HL-60 (cell line): ENCODE measurements at regions not wholly inside any gene's neighbourhood (a gene's known extent, or its start where the extent isn't known, plus 50 kb on each side); places are given as distances from the start of the nearest gene placed in this dataset.

Experiments
- DNase-seq, 2 experiments: peaks; one replicate each; pipeline ENCODE4 v3.0.0-alpha.2; 2010 to 2020; ENCODE audit warnings: low read depth in 1 of 2, low spot score in 1 of 2
- H3K27ac ChIP-seq: fragments of 250-450 bp; sonication (Bioruptor Pico); replicated peaks from 2 replicates; pipeline ENCODE4 v1.5.1; 2020; ENCODE audit warnings: mild to moderate bottlenecking, moderate library complexity
- H3K27me3 ChIP-seq: fragments of 250-450 bp; sonication (Bioruptor Pico); 2 replicates; pipeline ENCODE4 v1.5.1; 2021; ENCODE audit warnings: mild to moderate bottlenecking, moderate library complexity; ENCODE audit not compliant: insufficient read depth, poor library complexity, severe bottlenecking
- H3K4me3 ChIP-seq: replicated peaks from 2 replicates; pipeline ENCODE4 v1.5.1; 2011; ENCODE audit warnings: mild to moderate bottlenecking, control low read depth, low read length; ENCODE audit not compliant: insufficient read depth
- CTCF ChIP-seq: IDR thresholded peaks from one replicate; pipeline ENCODE4 v1.5.1; 2011; ENCODE audit warnings: low read length, control low read depth, inconsistent platforms; ENCODE audit not compliant: insufficient read depth
- GABPA ChIP-seq: IDR thresholded peaks from 2 replicates; pipeline ENCODE4 v1.6.1; 2012; ENCODE audit warnings: low read depth
- POLR2AphosphoS5 ChIP-seq: IDR thresholded peaks from 2 replicates; pipeline ENCODE4 v1.6.1; 2012; ENCODE audit warnings: low read depth
- REST ChIP-seq: IDR thresholded peaks from 2 replicates; pipeline ENCODE4 v1.6.1; 2012; ENCODE audit warnings: low read depth; ENCODE audit not compliant: insufficient replicate concordance
- SPI1 ChIP-seq: IDR thresholded peaks from 2 replicates; pipeline ENCODE4 v1.6.1; 2012; ENCODE audit warnings: low read depth, mild to moderate bottlenecking, borderline replicate concordance

DNA sequence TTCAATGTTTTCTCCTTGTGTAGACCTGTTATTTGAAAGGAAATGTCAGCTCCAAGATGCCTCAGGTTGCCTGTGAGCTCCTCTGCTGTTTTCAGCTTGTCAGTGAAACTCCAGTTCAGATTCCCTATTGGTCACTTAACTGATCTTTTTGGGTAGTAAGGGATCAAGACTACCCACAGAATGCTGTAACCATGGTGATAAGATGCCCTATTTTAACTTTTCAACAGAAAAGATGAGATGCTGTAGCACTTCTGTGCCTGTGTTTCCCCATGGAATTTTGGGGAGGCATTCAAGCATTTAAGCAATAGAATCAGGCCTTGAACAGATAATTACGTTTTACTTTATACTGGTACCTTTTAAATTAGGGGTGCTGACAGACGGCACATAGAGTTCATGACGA, 106.6 kb upstream of the H2AZ1 start:
- no peak for DNase-seq
- H3K27me3 ChIP-seq = no peaks in the 10 kb centered on the region
- H3K4me3 ChIP-seq = no peak overlapping the region
- no peak overlapping the region for H3K27ac ChIP-seq
- TF ChIP-seq CTCF = no peak
- no peak for TF ChIP-seq POLR2AphosphoS5
- TF ChIP-seq REST = no peak
- no peak for TF ChIP-seq SPI1
- no peak for TF ChIP-seq GABPA

DNA sequence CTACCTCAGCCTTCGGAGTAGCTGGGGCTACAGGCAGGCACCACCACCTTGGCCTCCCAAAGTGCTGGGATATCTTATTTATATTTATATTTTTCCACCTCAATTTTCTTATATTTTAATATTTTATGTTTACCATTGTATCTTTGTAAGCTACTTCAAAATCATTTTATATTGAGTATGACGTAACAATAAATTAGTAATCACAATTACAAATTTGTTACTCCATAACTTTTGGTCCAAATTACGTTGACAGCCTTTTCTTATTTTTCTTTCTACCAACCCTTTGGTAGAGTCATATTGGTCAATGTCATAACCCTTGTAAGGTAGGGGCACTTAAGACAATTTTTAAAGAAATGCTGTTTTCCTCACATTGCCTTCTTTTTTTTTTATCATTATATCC, 104.0 kb upstream of the H2AZ1 start:
- H3K4me3 ChIP-seq = no peak overlapping the region
- H3K27me3 ChIP-seq = no peaks in the 10 kb centered on the region
- no peak for DNase-seq
- TF ChIP-seq SPI1 = no peak
- TF ChIP-seq REST = no peak
- TF ChIP-seq GABPA = no peak
- TF ChIP-seq CTCF = no peak
- no peak overlapping the region for H3K27ac ChIP-seq

- Histone ChIP-seq H3K27me3 (no peaks in the 10 kb centered on the region), H3K27ac (no peak overlapping the region), H3K4me3 (no peak overlapping the region)
- no peak for DNase-seq
- TF ChIP-seq POLR2AphosphoS5 (no peak), GABPA (no peak), SPI1 (no peak), CTCF (no peak), REST (no peak)
These were observed 99.8 kb upstream of the H2AZ1 start for GRCh38 chr4:100049872-100050271.
